Fibroblast of gingiva (primary cell): ENCODE measurements at regions not wholly inside any gene's neighbourhood (a gene's known extent, or its start where the extent isn't known, plus 50 kb on each side); places are given as distances from the start of the nearest gene placed in this dataset.
A peak's percentile ranks its signal among the peaks of the same experiment; 100 is the strongest.

Experiments
- DNase-seq: peaks from one replicate; pipeline ENCODE4 v3.0.0-alpha.2; 2011; ENCODE audit warnings: low read depth

GRCh38 chr2:18465979-18466378, 94.5 kb downstream of the RDH14 start:
- DNase-seq = no peak

- no peak for DNase-seq
These were observed 95.5 kb downstream of the RDH14 start for GRCh38 chr2:18464913-18465312.

- peak; percentile 62 for DNase-seq
These were observed 104.4 kb downstream of the RDH14 start for GRCh38 chr2:18456026-18456425.

GRCh38 chr2:18455236-18455862, 105.1 kb downstream of the RDH14 start:
- peak; percentile 94 for DNase-seq

- peak; percentile 92 for DNase-seq
These were observed 105.7 kb downstream of the RDH14 start for GRCh38 chr2:18454692-18455235.

GRCh38 chr2:18446715-18447114, 113.7 kb downstream of the RDH14 start:
- no peak for DNase-seq

- DNase-seq = peak; percentile 95
These were observed 114.8 kb downstream of the RDH14 start for GRCh38 chr2:18445433-18446320.

- DNase-seq = no peak
These were observed 115.6 kb downstream of the RDH14 start for GRCh38 chr2:18444806-18445205.

- no peak for DNase-seq
These were observed 118.9 kb downstream of the RDH14 start for GRCh38 chr2:18441583-18441982.

- no peak for DNase-seq
These were observed 119.7 kb downstream of the RDH14 start for GRCh38 chr2:18440777-18441176.

- DNase-seq = peak; percentile 45
These were observed 120.3 kb downstream of the RDH14 start for GRCh38 chr2:18440141-18440661.

GRCh38 chr2:18439716-18440115, 120.7 kb downstream of the RDH14 start:
- no peak for DNase-seq

GRCh38 chr2:18437909-18438308, 122.5 kb downstream of the RDH14 start:
- no peak for DNase-seq

- DNase-seq = peak; percentile 42
These were observed 123.9 kb downstream of the RDH14 start for GRCh38 chr2:18436503-18437005.

- peak; percentile 72 for DNase-seq
These were observed 124.9 kb downstream of the RDH14 start for GRCh38 chr2:18435426-18436037.

GRCh38 chr2:18433872-18434271, 126.6 kb downstream of the RDH14 start:
- no peak for DNase-seq

- no peak for DNase-seq
These were observed 127.5 kb downstream of the RDH14 start for GRCh38 chr2:18432999-18433398.

- no peak for DNase-seq
These were observed 129.3 kb downstream of the RDH14 start for GRCh38 chr2:18430996-18431748.

GRCh38 chr2:18428516-18428915, 131.9 kb downstream of the RDH14 start:
- DNase-seq = no peak

GRCh38 chr2:18427762-18428161, 132.7 kb downstream of the RDH14 start:
- no peak for DNase-seq

- DNase-seq = no peak
These were observed 134.3 kb downstream of the RDH14 start for GRCh38 chr2:18426174-18426573.
